ENCODE measurements at regions not wholly inside any gene's neighbourhood (a gene's known extent, or its start where the extent isn't known, plus 50 kb on each side); places are given as distances from the start of the nearest gene placed in this dataset.
"Not testable (repeated sequence)": the region's sequence is repeated elsewhere in the genome, so short reads cannot be mapped to it uniquely, and the experiment has no call there.

GRCh38 chr10:78596556-78596955 is 472.2 kb upstream of the ZMIZ1 start:
- DNase-seq (ENCODE audit: low spot score): no peak

GRCh38 chr10:78597796-78598555 is 470.8 kb upstream of the ZMIZ1 start:
- no peak for DNase-seq (ENCODE audit: low spot score)

GRCh38 chr10:78599122-78599853 is 469.5 kb upstream of the ZMIZ1 start:
- DNase-seq (ENCODE audit: low spot score): no peak

GRCh38 chr10:78600121-78600665 is 468.6 kb upstream of the ZMIZ1 start:
- DNase-seq (ENCODE audit: low spot score): no peak

- DNase-seq (ENCODE audit: low spot score): no peak
These were observed 468.0 kb upstream of the ZMIZ1 start for GRCh38 chr10:78600740-78601139.

GRCh38 chr10:78602201-78602932 is 466.4 kb upstream of the ZMIZ1 start:
- no peak for DNase-seq (ENCODE audit: low spot score)

GRCh38 chr10:78604286-78604685 is 464.5 kb upstream of the ZMIZ1 start:
- DNase-seq (ENCODE audit: low spot score): no peak

GRCh38 chr10:78604721-78605120 is 464.0 kb upstream of the ZMIZ1 start:
- DNase-seq (ENCODE audit: low spot score): no peak

- no peak for DNase-seq (ENCODE audit: low spot score)
These were observed 462.9 kb upstream of the ZMIZ1 start for GRCh38 chr10:78605800-78606350.

- not testable (repeated sequence) for DNase-seq (ENCODE audit: low spot score)
These were observed 462.0 kb upstream of the ZMIZ1 start for GRCh38 chr10:78606766-78607165.

GRCh38 chr10:78609976-78610375 is 458.8 kb upstream of the ZMIZ1 start:
- no peak for DNase-seq (ENCODE audit: low spot score)

- no peak for DNase-seq (ENCODE audit: low spot score)
These were observed 455.6 kb upstream of the ZMIZ1 start for GRCh38 chr10:78613132-78613531.

GRCh38 chr10:78614267-78614666 is 454.5 kb upstream of the ZMIZ1 start:
- DNase-seq (ENCODE audit: low spot score): no peak

GRCh38 chr10:78614744-78615143 is 454.0 kb upstream of the ZMIZ1 start:
- no peak for DNase-seq (ENCODE audit: low spot score)

GRCh38 chr10:78616125-78616695 is 452.6 kb upstream of the ZMIZ1 start:
- no peak for DNase-seq (ENCODE audit: low spot score)

- DNase-seq (ENCODE audit: low spot score): no peak
These were observed 451.7 kb upstream of the ZMIZ1 start for GRCh38 chr10:78617115-78617514.

- no peak for DNase-seq (ENCODE audit: low spot score)
These were observed 451.1 kb upstream of the ZMIZ1 start for GRCh38 chr10:78617631-78618030.

GRCh38 chr10:78618050-78618449 is 450.7 kb upstream of the ZMIZ1 start:
- DNase-seq (ENCODE audit: low spot score): no peak

GRCh38 chr10:78619115-78619851 is 449.5 kb upstream of the ZMIZ1 start:
- no peak for DNase-seq (ENCODE audit: low spot score)

- no peak for DNase-seq (ENCODE audit: low spot score)
These were observed 448.9 kb upstream of the ZMIZ1 start for GRCh38 chr10:78619896-78620295.

Data from HuH-7 (cell line).